Trophoblast cell (in vitro differentiated cells and primary cell): ENCODE measurements at regions not wholly inside any gene's neighbourhood (a gene's known extent, or its start where the extent isn't known, plus 50 kb on each side); places are given as distances from the start of the nearest gene placed in this dataset.

Experiments
- DNase-seq, 2 donors: peaks; one replicate each; pipeline ENCODE4 v3.0.0-alpha.2; 2016
- H2AFZ ChIP-seq: 2 replicates; pipeline ENCODE4 v1.6.1; 2013; ENCODE audit warnings: low read length, moderate library complexity, mild to moderate bottlenecking; ENCODE audit not compliant: insufficient read depth, poor library complexity
- H2AK5ac ChIP-seq: 2 replicates; pipeline ENCODE4 v1.6.1; 2013; ENCODE audit warnings: mild to moderate bottlenecking, low read length
- H2BK120ac ChIP-seq: 2 replicates; pipeline ENCODE4 v1.6.1; 2013; ENCODE audit warnings: low read length, mild to moderate bottlenecking, moderate library complexity; ENCODE audit not compliant: insufficient read depth, poor library complexity
- H2BK12ac ChIP-seq: 2 replicates; pipeline ENCODE4 v1.6.1; 2013; ENCODE audit warnings: mild to moderate bottlenecking, low read length, moderate library complexity
- H2BK5ac ChIP-seq: 2 replicates; pipeline ENCODE4 v1.6.1; 2013; ENCODE audit warnings: low read length, low read depth, moderate library complexity, mild to moderate bottlenecking; ENCODE audit not compliant: poor library complexity
- H3K14ac ChIP-seq: 2 replicates; pipeline ENCODE4 v1.6.1; 2013; ENCODE audit warnings: mild to moderate bottlenecking, low read length
- H3K18ac ChIP-seq: 2 replicates; pipeline ENCODE4 v1.6.1; 2013; ENCODE audit warnings: mild to moderate bottlenecking, low read length
- H3K23ac ChIP-seq: 2 replicates; pipeline ENCODE4 v1.6.1; 2013; ENCODE audit warnings: low read length
- H3K27ac ChIP-seq: 2 replicates; pipeline ENCODE4 v1.5.1; 2013; ENCODE audit warnings: low read depth, mild to moderate bottlenecking, inconsistent platforms, low read length, moderate library complexity
- H3K27me3 ChIP-seq: 2 replicates; pipeline ENCODE4 v1.6.1; 2013; ENCODE audit warnings: inconsistent platforms, mild to moderate bottlenecking, low read length, moderate library complexity; ENCODE audit not compliant: insufficient read depth
- H3K36me3 ChIP-seq, 2 experiments: 1 replicate in 1 of 2; 2 replicates in 1 of 2; pipeline ENCODE4 v1.6.1; 2013; ENCODE audit warnings: low read length in 2 of 2, mild to moderate bottlenecking in 2 of 2, moderate library complexity in 1 of 2; ENCODE audit not compliant: insufficient read depth in 2 of 2, control insufficient read depth in 1 of 2
- H3K4ac ChIP-seq: 2 replicates; pipeline ENCODE4 v1.6.1; 2013; ENCODE audit warnings: low read depth, mild to moderate bottlenecking, low read length, moderate library complexity
- H3K4me1 ChIP-seq, 2 experiments: 1 replicate in 1 of 2; 2 replicates in 1 of 2; pipeline ENCODE4 v1.6.1; 2013; ENCODE audit warnings: low read length in 2 of 2, mild to moderate bottlenecking in 2 of 2, moderate library complexity in 1 of 2; ENCODE audit not compliant: insufficient read depth in 2 of 2, control insufficient read depth in 1 of 2
- H3K4me2 ChIP-seq: 2 replicates; pipeline ENCODE4 v1.6.1; 2013; ENCODE audit warnings: inconsistent platforms, mild to moderate bottlenecking, low read length, moderate library complexity
- H3K4me3 ChIP-seq: 2 replicates; pipeline ENCODE4 v1.5.1; 2013; ENCODE audit warnings: mild to moderate bottlenecking, low read depth, low read length, inconsistent platforms
- H3K79me1 ChIP-seq: one replicate; pipeline ENCODE4 v1.6.1; 2013; ENCODE audit warnings: low read length
- H3K79me2 ChIP-seq: 2 replicates; pipeline ENCODE4 v1.6.1; 2013; ENCODE audit warnings: low read length, mild to moderate bottlenecking; ENCODE audit not compliant: control insufficient read depth, insufficient read depth, poor library complexity
- H3K9ac ChIP-seq: 2 replicates; pipeline ENCODE4 v1.6.1; 2013; ENCODE audit warnings: mild to moderate bottlenecking, low read length
- H3K9me3 ChIP-seq: 2 replicates; pipeline ENCODE4 v1.6.1; 2013; ENCODE audit warnings: low read depth, mild to moderate bottlenecking, control low read depth, inconsistent platforms, low read length; ENCODE audit not compliant: insufficient read depth
- H4K12ac ChIP-seq: 2 replicates; pipeline ENCODE4 v1.6.1; 2013; ENCODE audit warnings: low read depth, mild to moderate bottlenecking, low read length, moderate library complexity
- H4K8ac ChIP-seq: 2 replicates; pipeline ENCODE4 v1.6.1; 2013; ENCODE audit warnings: low read depth, mild to moderate bottlenecking, low read length, moderate library complexity
- H4K91ac ChIP-seq: one replicate; pipeline ENCODE4 v1.6.1; 2013; ENCODE audit warnings: low read depth, mild to moderate bottlenecking, low read length, moderate library complexity
- WGBS: extraction: QIAGEN DNeasy Blood & Tissue Kit; methylation state at CpG from one replicate; pipeline ENCODE4 v1.1.7; 2013; ENCODE audit warnings: missing lambda C conversion rate; ENCODE audit not compliant: insufficient read length, insufficient coverage; ENCODE audit errors: extremely low coverage; 5-methylcytosine and 5-hydroxymethylcytosine counted together

DNA sequence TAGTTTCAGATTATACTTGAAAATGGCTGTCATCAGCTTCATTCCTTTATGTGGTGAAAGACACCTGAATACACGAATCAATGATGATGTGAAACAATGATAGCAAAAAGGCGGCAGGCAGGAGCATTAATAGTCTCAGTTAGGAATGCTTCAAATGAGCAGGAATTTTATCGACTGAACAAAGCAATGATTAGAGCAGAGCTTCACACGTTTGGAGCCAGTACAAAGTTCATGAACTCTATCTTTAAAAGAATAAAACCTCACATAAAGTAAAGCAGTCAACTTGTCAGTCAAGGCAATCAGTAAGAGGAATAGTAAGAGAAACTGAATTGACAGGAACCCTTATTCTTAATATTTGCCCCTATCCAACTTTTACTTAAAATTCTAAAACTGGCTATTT is 78.4 kb upstream of the SERTAD2 start:
- Histone ChIP-seq H3K79me2 (no peaks in the 10 kb centered on the region), H3K4ac (no peak overlapping the region), H3K36me3 (no peaks in the 10 kb centered on the region), H2AFZ (no peak overlapping the region), H3K18ac (no peak overlapping the region), H3K4me2 (no peak overlapping the region), H2AK5ac (no peak overlapping the region), H4K8ac (no peak overlapping the region), H3K27ac (no peak overlapping the region), H3K23ac (no peak overlapping the region), H2BK12ac (no peak overlapping the region), H4K12ac (no peak overlapping the region), H3K14ac (no peak overlapping the region), H3K79me1 (no peaks in the 10 kb centered on the region), H3K9me3 (no peaks in the 10 kb centered on the region), H2BK5ac (no peak overlapping the region), H3K27me3 (no peaks in the 10 kb centered on the region), H3K9ac (no peak overlapping the region), H2BK120ac (no peak overlapping the region), H4K91ac (no peak overlapping the region), H3K4me1 (peaks cover 3 to 5% of the 10 kb centered on the region in 2 experiments), H3K4me3 (no peak overlapping the region)
- no peak for DNase-seq
- WGBS: no CpG with 5 or more reads among the region's 4 CpGs

DNA sequence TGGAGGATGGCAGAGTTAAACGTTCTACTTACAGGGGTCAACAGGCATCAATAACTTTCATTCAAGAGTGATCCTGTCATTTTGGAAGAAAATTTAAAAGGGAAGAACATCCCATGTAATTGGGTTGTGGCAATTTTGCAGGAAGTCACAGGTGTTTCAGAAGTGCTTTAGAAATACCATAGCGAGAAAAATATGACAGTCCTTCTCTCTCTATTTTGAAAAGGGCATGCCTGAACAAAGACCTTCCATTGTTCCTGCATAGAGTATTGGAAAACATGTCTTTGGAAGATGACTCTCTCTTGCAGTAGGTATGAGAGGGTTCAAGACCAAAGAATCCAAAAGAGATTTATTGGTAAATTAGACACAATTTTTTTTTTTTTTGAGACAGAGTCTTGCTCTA is 81.8 kb upstream of the SERTAD2 start:
- H3K4me3 ChIP-seq: no peak overlapping the region

DNA sequence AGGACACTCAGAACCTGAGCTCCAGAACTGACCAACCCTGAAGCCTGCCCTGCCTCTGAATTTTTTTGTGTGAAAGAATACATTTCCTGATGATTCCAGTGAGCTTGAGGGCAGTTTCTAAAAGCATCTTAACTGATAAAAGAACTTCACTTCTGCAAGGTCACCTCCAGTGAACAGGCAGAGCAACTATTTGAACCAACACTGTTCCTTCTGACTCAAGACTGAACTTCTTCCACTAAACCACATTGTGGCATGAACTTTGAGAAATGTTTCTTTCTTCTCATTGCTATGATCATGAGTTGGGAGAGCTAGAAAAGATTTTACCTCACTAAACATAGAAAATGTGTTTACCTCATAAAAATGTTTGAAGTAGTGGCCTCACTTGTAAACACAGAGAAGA is 83.8 kb upstream of the SERTAD2 start:
- H3K9me3 ChIP-seq: no peaks in the 10 kb centered on the region
- H3K4ac ChIP-seq: no peak overlapping the region
- no peak overlapping the region for H2BK5ac ChIP-seq
- H2AK5ac ChIP-seq: no peak overlapping the region
- no peak overlapping the region for H4K12ac ChIP-seq
- H3K36me3 ChIP-seq: no peaks in the 10 kb centered on the region
- no peak overlapping the region for H4K91ac ChIP-seq
- H3K4me1 ChIP-seq: peaks cover 2 to 4% of the 10 kb centered on the region in 2 experiments
- no peaks in the 10 kb centered on the region for H3K27me3 ChIP-seq
- H3K79me1 ChIP-seq: no peaks in the 10 kb centered on the region
- no peak overlapping the region for H3K18ac ChIP-seq
- no peak overlapping the region for H3K27ac ChIP-seq
- H2BK120ac ChIP-seq: no peak overlapping the region
- no peaks in the 10 kb centered on the region for H3K79me2 ChIP-seq
- H3K23ac ChIP-seq: no peak overlapping the region
- H3K4me3 ChIP-seq: no peak overlapping the region
- H2AFZ ChIP-seq: no peak overlapping the region
- H4K8ac ChIP-seq: no peak overlapping the region
- no peak overlapping the region for H2BK12ac ChIP-seq
- DNase-seq: no peak
- no peak overlapping the region for H3K14ac ChIP-seq
- H3K4me2 ChIP-seq: no peak overlapping the region
- no peak overlapping the region for H3K9ac ChIP-seq

More for the DNA sequence above, 81.8 kb upstream of the SERTAD2 start:
- no peak overlapping the region for H4K91ac ChIP-seq
- H2BK12ac ChIP-seq: no peak overlapping the region
- H3K4me2 ChIP-seq: no peak overlapping the region
- no peak overlapping the region for H3K18ac ChIP-seq
- no peak overlapping the region for H4K12ac ChIP-seq
- H2AFZ ChIP-seq: no peak overlapping the region
- no peaks in the 10 kb centered on the region for H3K9me3 ChIP-seq
- H3K79me2 ChIP-seq: no peaks in the 10 kb centered on the region
- no peak overlapping the region for H3K4ac ChIP-seq
- no peak for DNase-seq
- H3K23ac ChIP-seq: no peak overlapping the region
- no peak overlapping the region for H2AK5ac ChIP-seq
- no peak overlapping the region for H2BK5ac ChIP-seq
- H3K36me3 ChIP-seq: no peaks in the 10 kb centered on the region
- H3K9ac ChIP-seq: no peak overlapping the region
- no peak overlapping the region for H3K14ac ChIP-seq
- no peak overlapping the region for H4K8ac ChIP-seq
- no peaks in the 10 kb centered on the region for H3K79me1 ChIP-seq
- H3K4me1 ChIP-seq: peaks cover 2 to 4% of the 10 kb centered on the region in 2 experiments
- H3K27me3 ChIP-seq: no peaks in the 10 kb centered on the region
- H2BK120ac ChIP-seq: no peak overlapping the region
- no CpG with 5 or more reads among the region's 2 CpGs for WGBS
- no peak overlapping the region for H3K27ac ChIP-seq

DNA sequence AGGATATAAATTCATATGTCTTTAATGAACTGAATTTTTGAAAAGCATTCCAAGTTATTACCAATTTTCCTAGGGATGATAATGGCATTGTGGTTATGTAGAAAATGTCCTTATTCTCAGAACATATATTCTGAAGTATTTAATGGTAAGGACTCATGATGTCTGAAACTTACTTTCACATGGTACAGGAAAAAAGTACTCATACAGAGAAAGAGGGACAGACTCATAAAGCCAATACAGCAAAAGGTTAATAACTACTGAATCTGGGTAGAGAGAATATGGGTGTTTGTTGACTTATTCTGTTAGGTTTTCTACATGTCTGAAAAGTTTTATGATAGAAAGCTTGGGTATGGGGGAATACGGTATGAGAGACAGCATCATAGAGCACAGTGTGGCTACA is 84.3 kb upstream of the SERTAD2 start:
- H3K27ac ChIP-seq: no peak overlapping the region
- H2BK12ac ChIP-seq: no peak overlapping the region
- H4K91ac ChIP-seq: no peak overlapping the region
- no peak overlapping the region for H3K14ac ChIP-seq
- no peak for DNase-seq
- H4K8ac ChIP-seq: no peak overlapping the region
- H2BK120ac ChIP-seq: no peak overlapping the region
- no peak overlapping the region for H3K4me2 ChIP-seq
- no peak overlapping the region for H3K4me3 ChIP-seq
- H3K23ac ChIP-seq: no peak overlapping the region
- H3K36me3 ChIP-seq: no peaks in the 10 kb centered on the region
- no peak overlapping the region for H2AK5ac ChIP-seq
- no peak overlapping the region for H3K4ac ChIP-seq
- H4K12ac ChIP-seq: no peak overlapping the region
- H2BK5ac ChIP-seq: no peak overlapping the region
- peaks cover 2 to 4% of the 10 kb centered on the region in 2 experiments for H3K4me1 ChIP-seq
- H3K9ac ChIP-seq: no peak overlapping the region
- no CpG with 5 or more reads among the region's 1 CpG for WGBS
- no peaks in the 10 kb centered on the region for H3K79me1 ChIP-seq
- H3K9me3 ChIP-seq: no peaks in the 10 kb centered on the region
- no peaks in the 10 kb centered on the region for H3K27me3 ChIP-seq
- H3K79me2 ChIP-seq: no peaks in the 10 kb centered on the region
- H2AFZ ChIP-seq: no peak overlapping the region
- no peak overlapping the region for H3K18ac ChIP-seq
